NCI-H2227 (cell line): ENCODE measurements at regions not wholly inside any gene's neighbourhood (a gene's known extent, or its start where the extent isn't known, plus 50 kb on each side); places are given as distances from the start of the nearest gene placed in this dataset.

ENCODE experiments used
- DNase-seq: peaks from one replicate; lab custom pipeline; 2025; ENCODE audit not compliant: unreplicated experiment; lab: John Stamatoyannopoulos, UW

DNA sequence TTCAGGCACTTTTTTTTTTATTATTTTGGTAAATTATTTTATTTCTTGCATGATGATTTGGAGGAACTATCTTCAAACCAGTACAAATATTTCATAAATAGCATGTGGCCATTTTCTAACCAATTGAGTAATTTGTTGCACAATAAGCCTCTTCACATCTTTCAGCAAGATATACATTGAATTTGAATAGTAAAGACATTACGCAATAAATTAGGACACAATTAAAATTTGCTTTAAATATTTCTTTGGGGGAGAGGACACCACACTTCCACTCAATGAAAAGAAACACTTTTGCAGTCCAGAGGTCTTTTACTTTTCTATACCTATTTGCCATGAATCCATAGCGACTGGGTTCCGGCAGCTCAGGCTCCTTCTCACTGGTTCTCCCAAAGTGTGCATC lies 762.6 kb upstream of the GOLIM4 start:
- DNase-seq: no peak

DNA sequence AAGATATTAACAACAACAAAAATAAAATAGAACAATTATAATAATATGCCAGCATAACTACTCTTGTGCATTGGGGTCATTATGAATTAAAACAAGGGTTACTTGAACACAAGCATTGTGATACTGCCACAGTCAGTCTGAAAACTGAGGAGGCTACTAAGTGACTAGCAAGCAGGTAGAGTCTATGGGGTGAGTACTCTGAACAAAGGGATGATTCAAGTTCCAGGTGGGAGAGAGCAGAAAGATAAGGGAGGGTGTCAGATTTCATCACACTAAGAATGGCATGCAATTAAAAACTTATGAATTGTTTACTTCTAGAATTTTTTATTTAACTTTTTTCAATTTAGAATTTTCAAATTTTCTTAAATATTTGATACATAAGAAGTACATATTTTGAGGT lies 754.4 kb upstream of the GOLIM4 start:
- no peak for DNase-seq

DNA sequence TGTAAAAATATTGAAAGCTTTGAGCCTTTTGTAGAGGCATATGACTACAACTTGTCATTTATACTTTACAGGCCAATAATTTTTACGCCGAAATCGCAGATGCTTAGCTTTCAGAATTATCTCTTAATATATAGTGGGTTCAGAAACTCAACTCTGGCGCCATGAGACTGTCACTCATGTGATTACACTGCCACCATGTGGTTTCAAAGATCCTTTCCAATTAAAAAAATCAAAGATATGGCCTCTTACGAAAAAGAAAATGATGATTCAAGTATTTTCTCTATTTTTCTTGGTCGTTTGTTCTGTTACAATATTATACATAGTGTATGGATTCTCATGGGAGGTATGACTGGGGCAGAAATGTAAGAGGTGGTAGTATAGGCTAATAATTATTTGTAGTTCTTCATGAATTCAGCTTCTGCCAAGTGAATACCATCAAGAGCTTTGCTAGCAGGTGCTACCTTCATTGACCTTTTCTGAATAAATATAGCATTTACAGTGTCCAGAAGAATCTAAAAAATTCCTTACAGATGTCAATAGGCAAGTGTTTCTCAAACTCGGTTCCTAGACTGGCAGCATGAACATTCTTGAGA lies 751.7 kb upstream of the GOLIM4 start:
- DNase-seq: peak; percentile 67

DNA sequence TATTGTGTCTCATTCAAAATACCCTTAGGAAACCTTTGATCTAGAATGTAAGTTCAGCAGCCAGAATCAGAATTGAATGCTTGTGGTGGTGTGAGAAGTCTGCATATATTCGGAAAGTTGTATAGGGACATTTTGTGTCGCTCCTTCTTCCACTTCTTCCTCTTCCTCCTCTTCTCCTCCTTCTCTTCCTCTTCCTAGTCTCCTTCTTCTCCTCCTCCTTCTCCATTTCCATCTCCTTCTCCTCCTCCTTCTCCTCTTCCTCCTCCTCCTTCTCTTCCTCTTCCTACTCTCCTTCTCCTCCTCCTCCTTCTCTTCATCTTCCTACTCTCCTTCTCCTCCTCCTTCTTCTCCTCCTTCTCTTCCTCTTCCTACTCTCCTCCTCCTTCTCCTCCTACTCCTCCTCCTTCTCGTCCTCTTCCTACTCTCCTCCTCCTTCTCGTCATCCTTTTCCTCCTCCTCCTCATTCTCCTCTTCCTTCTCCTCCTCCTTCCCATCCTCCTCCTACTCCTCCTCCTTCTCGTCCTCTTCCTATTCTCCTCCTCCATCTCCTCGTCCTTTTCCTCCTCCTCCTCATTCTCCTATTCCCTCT lies 749.3 kb upstream of the GOLIM4 start:
- no peak for DNase-seq

DNA sequence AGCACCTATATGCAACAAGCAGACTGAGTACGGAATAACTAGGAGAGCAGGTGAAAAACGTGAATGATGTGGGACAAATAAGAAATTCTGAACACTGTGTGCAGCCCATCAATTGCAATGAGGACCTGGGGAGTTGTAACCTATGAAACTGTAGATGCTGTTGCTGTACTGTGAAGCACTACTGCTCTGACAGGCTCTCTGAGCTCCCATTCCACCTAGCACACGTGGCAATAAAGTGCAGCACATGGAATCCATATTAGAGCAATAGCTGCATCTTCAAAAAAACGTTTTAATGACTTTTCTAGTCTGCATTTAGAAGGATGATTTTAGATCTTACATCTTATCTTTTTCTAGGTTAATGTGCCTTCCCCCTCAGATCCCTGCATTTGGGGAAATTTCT lies 748.7 kb upstream of the GOLIM4 start:
- DNase-seq: no peak

DNA sequence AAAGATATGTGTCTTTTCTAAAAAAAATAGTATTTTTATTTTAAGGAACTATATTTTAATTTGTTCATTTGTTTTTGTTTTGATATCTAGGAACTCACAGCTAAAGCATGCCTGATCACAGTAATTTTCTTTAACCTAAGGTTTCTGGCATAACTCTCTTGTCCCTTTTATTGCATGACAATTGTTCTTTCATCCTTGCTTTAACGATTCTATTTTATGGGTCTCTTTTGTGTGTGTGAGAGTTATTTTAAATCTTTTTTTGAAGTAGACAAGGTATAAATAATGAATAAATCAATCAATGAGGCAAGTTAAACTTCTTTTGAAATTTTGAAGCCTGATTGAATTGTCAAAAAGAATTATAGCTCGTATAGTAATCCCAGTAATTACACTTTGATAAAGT lies 747.8 kb upstream of the GOLIM4 start:
- no peak for DNase-seq

DNA sequence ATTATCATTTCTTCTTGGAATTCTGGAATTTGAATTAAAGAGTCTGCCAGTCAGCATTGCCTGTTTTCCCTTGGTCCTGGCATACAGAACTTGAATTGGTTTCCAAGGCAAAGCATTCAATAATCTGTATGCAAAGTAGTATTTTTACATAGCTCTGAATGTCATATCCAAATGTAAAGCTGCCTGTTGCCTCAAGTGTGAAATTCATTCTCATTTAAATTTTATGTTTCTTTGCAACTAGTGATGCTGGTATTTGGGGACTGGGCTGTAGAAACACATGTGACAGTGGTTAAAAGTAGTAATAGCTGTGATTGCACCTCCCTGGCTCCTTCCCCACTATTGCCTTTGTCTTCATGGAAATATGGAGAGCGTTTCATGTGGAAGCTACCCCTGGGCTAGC lies 743.9 kb upstream of the GOLIM4 start:
- DNase-seq: no peak

DNA sequence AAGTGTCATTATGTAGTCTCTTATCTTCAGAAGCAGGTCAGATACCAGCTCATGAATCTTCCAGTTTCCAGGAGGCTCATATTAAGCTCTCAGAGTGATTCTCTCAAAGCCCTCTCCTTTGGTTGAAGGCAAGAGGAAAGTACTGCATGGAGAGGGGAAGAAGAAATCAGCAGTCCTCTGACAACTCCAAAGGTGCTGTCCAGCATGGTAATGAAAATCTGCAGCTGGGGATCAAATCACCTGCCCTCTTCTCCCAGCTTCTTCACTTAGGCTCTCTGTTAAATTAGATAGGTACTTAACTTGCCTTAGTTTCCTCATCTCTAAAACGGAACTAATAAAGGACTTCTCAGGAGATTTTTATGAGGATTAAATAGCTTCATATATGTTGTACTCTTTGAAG lies 738.8 kb upstream of the GOLIM4 start:
- DNase-seq: no peak

DNA sequence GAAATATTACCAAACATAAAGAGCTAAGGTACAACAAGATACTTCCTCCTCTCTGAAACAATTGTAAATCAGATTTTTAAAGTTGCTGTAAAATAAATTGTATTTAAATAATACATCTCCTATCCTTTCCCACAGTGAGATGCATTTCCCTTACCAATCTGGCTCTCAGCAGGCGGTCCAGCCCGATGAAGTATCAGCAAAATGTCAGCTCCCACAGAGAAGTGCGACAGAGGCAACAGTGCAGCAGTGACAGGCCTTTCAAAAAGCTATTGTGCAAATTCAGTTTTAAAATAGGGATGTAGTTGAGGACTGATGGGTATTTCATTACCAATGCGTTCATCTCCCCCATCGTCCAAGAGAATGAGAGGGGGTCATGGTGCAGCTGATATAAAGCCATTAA lies 733.2 kb upstream of the GOLIM4 start:
- peak; percentile 52 for DNase-seq

DNA sequence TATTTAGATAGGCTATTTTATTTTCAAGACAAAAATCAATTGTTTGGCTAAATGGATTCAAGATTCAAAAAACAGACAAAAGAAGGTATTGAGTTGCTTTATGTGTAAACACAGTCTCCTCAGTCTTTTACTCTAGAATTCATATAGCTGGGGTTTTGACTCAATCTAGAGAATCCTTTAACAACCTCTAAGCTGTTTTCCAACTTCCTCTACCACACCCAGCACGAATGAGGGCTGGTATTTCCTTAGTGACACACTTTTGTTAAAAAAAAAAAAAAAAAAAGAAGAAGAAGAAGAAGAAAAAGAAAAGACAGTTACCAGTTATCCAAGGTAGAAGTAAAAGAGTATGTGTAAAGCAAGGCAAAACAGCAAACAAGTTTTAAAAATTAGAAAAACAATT lies 732.8 kb upstream of the GOLIM4 start:
- no peak for DNase-seq

DNA sequence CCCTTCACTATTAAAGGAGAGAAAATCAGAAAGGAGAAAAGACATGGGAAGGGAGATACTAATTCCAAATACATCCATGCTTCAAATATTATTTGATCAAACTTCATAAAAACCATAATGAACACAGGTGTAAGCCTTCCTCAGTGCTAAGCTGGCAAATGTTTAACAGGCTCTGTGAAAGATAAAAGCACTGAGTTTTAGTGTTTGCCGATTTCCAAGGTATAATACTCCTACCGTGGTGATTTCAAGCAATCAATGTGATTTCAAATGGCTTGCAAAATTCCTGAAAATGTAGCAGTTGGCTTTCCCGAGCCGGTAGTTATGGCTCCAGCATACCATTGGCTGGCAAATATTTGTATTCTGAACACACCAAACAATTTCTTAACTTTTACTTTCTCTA lies 732.3 kb upstream of the GOLIM4 start:
- DNase-seq: no peak

DNA sequence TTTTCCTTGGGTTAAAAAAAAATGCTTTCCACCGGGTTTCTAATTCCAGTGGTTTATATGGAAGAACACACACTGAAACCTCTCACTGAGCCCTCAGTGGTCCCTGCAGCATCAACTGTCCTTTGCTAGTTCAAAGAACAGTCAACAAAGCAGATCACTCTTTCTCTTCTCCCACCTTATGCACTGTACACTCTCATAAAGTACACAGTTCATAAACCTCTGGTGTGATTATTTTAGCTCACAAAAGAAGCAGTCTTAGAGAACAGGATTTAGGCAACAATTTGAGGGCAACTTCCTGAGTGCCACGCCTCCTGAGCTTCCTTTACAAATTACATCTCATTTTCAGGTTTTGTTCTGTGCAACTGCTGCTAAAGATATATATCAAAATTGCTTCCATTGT lies 728.4 kb upstream of the GOLIM4 start:
- peak; percentile 38 for DNase-seq

DNA sequence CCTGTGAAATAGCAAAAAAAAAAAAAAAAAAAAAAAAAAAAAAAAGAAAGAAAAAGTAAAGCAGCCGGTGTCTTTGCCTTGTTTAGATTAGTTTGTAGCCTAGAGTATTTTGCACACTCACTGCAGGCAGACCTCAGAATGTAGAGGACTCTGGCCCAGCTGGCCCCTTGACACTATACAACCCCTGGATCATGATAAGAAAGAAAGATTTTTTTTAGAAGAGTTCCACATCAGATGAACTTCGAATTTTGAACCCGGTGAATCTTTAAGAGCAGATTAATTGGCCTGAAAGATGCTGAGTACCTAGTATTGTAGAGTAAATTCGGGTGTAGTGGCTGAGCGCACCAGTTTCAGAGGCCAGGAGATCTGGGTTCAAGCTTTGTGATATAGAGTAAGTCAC lies 727.7 kb upstream of the GOLIM4 start:
- DNase-seq: no peak

DNA sequence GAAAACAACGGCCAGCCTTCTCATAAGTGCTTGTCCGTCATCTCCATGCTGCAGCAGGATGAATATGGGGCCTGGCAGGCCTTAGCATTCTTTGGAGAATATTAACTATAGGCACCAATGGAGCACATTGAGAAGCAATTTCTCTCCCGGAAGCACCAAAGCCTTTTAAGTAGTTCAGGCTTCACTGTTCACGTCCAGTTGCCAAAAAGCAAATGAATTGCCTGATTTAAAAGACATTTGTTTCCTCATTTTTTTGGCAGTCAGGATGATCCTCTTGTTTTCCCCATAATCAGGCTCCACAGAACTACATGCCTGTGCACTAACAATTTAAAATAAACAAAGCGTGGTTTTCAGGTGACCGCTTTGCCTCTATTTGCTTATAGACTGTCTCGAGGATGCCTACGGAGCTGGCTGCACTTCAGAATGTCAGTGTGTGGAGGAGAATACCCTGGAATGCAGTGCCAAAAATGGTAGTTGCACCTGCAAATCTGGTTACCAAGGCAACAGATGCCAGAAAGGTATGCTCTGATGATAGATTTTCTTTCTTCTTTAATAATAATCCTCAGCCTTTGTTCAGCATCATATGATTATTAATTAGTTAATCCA lies 725.2 kb upstream of the GOLIM4 start:
- no peak for DNase-seq

DNA sequence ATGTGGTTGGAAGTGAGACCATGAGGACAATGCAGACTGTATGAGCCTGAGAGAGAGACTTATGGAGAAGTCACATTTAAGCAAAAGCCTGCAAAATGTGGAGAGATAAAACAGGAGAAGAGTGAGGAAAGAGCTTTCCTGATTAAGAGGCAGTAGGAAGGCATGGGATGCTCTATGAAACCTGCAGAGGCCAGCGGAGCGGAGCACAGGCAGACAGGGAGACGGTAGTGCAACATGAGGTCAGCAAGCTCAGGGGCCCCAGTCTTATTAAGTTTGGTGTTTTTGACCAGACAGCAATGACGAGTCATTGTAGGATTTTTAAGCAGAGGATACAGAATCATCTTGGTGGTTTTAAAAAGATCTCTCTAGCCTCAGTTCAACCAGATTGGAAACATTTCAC lies 721.5 kb upstream of the GOLIM4 start:
- DNase-seq: no peak

DNA sequence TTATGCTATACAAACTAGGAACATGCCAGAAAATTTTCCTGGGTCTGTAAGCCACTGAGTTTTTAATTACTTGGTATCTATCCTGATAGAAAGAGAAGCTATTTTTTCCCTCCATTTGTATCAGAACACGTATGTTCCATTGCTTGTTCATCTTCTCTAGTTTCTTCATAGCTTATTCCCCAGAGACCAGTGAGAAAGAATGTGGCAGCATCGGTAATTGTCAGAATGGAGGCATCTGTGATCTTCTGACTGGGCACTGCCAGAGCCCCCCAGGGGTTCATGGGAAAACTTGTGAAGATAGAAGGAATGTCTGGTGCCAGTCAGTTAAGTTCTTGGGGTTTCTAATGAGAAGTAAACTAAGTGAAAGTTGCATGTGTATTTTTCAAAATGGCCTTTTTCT lies 720.2 kb upstream of the GOLIM4 start:
- DNase-seq: no peak

DNA sequence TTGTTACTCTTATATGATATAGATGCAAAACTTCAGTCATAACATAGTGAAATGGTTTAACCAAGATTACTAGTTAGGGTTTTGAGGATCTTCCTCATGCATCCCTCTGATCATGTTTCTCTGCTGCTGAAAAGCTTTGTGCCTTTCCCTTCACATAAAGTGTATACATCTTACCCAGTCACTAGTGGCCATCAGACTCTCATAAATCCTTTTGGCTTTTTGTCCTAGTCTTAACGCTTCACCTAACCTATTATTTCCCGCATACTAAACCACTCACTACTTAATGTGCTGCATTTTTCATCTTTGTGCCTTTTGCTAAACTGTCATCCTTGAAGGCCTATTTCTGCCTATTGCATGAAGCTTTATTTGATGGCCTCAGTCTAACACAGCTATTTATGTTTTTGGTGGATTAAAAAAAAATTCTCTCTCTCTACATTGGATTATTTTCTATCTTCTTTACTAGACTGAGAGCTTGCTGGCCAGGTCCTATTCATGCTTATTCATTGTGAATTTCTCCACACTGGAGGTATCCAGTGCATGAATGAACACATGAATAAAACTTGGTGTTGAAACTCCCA lies 717.6 kb upstream of the GOLIM4 start:
- peak; percentile 30 for DNase-seq

DNA sequence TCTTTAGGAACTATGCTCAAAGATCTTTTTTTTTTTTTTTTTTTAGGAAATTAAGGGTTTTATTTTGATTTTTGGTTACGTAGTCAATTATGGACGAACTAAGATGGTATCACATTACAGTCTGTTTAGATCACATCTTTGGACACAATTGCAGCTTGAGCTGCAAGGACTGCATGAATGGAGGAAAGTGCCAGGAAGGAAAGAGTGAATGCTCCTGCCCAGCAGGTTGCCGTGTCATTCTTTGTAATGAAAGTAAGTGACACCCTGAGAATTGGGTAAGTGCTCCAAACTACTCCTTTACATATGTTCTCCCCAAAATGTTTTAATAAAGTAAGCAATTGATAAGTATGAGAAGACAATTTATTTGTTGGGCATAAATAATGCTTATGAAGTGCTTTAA lies 716.5 kb upstream of the GOLIM4 start:
- peak; percentile 45 for DNase-seq

DNA sequence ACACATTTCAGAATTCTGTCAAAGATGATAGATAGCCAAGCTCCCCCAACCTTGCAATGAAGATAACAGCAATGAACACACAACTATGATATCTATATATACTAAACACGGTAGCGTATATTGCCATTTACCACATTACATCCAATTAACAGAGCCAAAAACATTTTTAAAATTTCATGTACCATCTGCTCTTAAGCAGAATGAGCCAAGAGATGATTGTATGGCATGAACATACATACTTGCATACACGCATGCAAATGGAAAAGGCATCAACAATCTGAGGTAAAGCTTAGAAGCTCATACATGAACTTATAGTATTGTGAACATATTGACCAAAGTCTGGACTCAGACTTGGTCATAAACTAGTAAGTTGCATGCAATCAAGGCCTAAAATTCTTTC lies 712.9 kb upstream of the GOLIM4 start:
- no peak for DNase-seq

DNA sequence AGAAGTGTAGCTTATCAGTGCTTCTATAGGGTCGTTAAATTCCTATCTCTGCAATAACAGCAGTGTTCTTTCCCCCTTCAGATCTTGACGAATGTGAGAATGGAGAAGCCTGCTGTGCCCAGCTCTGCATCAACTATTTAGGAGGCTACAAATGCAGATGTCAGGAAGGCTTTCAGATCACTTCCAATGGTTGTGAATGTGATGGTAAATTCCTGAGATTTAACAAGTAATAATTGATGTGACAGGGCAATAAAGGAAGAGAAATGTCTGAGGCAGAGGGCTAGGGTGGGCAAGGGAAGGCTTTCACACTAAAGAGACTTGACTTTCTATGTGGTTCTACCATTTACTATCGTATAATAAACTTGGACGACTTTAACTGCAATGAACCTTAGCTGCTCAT lies 711.7 kb upstream of the GOLIM4 start:
- DNase-seq: no peak

DNA sequence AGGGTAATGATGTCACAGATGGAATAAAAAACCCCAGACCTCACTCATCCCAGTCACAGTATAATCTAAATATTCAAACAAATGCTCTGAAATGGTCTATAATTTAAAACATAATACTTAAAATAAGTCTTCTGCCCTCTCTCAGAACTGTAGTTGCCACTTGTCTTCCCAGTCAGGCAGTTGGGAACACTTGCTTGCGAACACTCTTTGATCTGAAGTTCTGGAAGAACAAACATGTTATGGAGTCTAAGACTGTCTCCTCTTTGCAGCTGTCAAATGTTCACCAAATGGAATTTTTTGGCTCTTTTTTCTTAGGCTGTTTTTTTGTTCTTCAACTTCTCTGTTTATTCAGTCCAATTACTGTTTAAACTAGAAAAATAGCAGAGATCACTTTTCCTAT lies 711.1 kb upstream of the GOLIM4 start:
- no peak for DNase-seq

DNA sequence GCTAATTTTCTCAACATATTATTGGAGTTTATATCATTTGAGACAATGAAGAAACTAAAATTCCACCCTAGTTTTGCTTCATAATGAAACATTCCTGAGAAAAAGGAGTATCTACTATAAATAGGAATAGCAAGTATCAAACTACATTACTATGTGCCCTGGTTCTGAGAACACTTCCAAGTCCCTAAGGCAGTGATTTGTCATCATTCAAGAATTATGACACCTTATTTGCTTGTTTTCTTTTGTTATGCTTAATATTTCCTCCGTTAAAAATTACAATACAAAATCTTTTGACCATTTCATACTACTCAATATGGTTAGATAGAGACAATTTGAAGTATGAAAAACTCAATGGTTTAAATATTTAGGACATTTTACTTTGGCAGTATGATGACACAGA lies 707.8 kb upstream of the GOLIM4 start:
- DNase-seq: no peak

DNA sequence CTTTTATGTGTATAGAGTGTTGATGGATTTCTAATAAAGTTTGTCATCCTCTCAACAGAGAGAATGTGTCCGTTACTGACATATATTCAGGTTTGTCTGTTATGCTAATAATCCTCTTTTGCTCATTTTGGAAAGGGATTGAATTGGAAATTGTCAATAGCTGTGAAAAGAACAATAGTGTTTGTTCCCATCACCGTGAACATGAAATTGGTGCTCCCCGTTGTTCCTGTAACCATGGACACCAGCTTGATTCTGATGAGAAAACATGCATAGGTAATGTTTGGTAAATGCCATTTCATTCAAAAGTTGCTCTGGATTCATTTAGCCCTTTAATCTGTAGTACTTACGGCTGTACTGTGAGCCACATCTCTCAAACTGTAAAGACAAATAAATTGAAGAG lies 707.0 kb upstream of the GOLIM4 start:
- DNase-seq: no peak
